K562 (cell line): ENCODE measurements at regions not wholly inside any gene's neighbourhood (a gene's known extent, or its start where the extent isn't known, plus 50 kb on each side); places are given as distances from the start of the nearest gene placed in this dataset.

Source experiments
- CHD7 ChIP-seq: fragments of 200-600 bp; sonication (generic); IDR thresholded peaks from one replicate; pipeline ENCODE4 v1.6.1; 2012; ENCODE audit warnings: mild to moderate bottlenecking, low read depth, low read length, inconsistent platforms
- HMG20A ChIP-seq: fragments of 450-650 bp; formaldehyde crosslinking; conservative IDR thresholded peaks from 2 replicates; pipeline ENCODE4 v1.4.0; 2020; ENCODE audit warnings: mild to moderate bottlenecking, mixed read lengths
- NCOA2 ChIP-seq, 2 experiments: fragments of 450-650 bp; IDR thresholded peaks; 2 replicates each; pipeline ENCODE4 v1.6.1; 2018; ENCODE audit warnings: mild to moderate bottlenecking in 2 of 2, moderate library complexity in 1 of 2; ENCODE audit not compliant: partially characterized antibody in 2 of 2
- POLR2AphosphoS5 ChIP-seq: IDR thresholded peaks from 2 replicates; pipeline ENCODE4 v1.6.1; 2011; ENCODE audit warnings: mild to moderate bottlenecking, low read depth, low read length, moderate library complexity; ENCODE audit not compliant: control insufficient read depth, insufficient read depth
- RCOR1 ChIP-seq, 2 experiments: IDR thresholded peaks; 2 replicates each; pipeline ENCODE4 v1.6.1; 2012; ENCODE audit warnings: low read depth in 2 of 2, low read length in 2 of 2, borderline replicate concordance in 1 of 2, improper control_type of control experiment in 1 of 2

GRCh38 chr2:17996978-17997377, 118.5 kb downstream of the KCNS3 start:
- no peak for TF ChIP-seq CHD7
- no peak for TF ChIP-seq RCOR1 (IDR thresholded peaks at IDR 0.05; ENCODE audit: borderline replicate concordance in 1 of 2, low read depth in 2 of 2, low read length in 2 of 2)
- TF ChIP-seq HMG20A (CRISPR knock-in tag): no peak
- no peak for TF ChIP-seq POLR2AphosphoS5
- no peak for TF ChIP-seq NCOA2 (IDR thresholded peaks at IDR 0.05; ENCODE audit: partially characterized antibody in 2 of 2)
